Activated B cell treated with CpG ODN at 0.5 μM for 24 hours (primary cell): ENCODE measurements at regions not wholly inside any gene's neighbourhood (a gene's known extent, or its start where the extent isn't known, plus 50 kb on each side); places are given as distances from the start of the nearest gene placed in this dataset.

Source experiments
- ATAC-seq: fragments of 200-7000 bp; cut with Tn5 transposase; one replicate; pipeline ENCODE4 v1.10.0; 2021; ENCODE audit warnings: low read depth, mild to moderate bottlenecking, moderate library complexity
- CTCF ChIA-PET: fragments of 350-600 bp; sonication (Branson Sonifier 250); formaldehyde crosslinking; loops from one replicate; lab custom pipeline; 2021; ENCODE audit warnings: antibody characterized with exemption; lab: Charles Lee
- POLR2A ChIA-PET: fragments of 350-600 bp; sonication (Branson Sonifier 250); formaldehyde crosslinking; loops from one replicate; lab custom pipeline; 2021; ENCODE audit warnings: antibody characterized with exemption; lab: Charles Lee
- DNase-seq: peaks from one replicate; pipeline ENCODE4 v3.0.0; 2022
- H3K27ac Mint-ChIP-seq: one replicate; pipeline ENCODE4 v1.8.0; 2020; ENCODE audit warnings: mixed read lengths
- H3K27me3 Mint-ChIP-seq: one replicate; pipeline ENCODE4 v1.8.0; 2021; ENCODE audit warnings: mixed read lengths
- H3K36me3 Mint-ChIP-seq: one replicate; pipeline ENCODE4 v1.8.0; 2021; ENCODE audit warnings: low read depth, mixed read lengths
- H3K4me1 Mint-ChIP-seq: one replicate; pipeline ENCODE4 v1.8.0; 2021; ENCODE audit warnings: mixed read lengths
- H3K4me3 Mint-ChIP-seq: one replicate; pipeline ENCODE4 v1.8.0; 2020; ENCODE audit warnings: mild to moderate bottlenecking, mixed read lengths
- H3K9me3 Mint-ChIP-seq: one replicate; pipeline ENCODE4 v1.8.0; 2020; ENCODE audit warnings: mixed read lengths
- CTCF ChIP-seq: fragments of 200-600 bp; IDR thresholded peaks from one replicate; pipeline ENCODE4 v1.8.0; 2022; ENCODE audit warnings: antibody characterized with exemption, mild to moderate bottlenecking
- intact Hi-C: fragments of 100-400 bp; cut with micrococcal nuclease; formaldehyde crosslinking; loops from one replicate; pipeline ENCODE4 v1.15.1; 2024

GRCh38 chr17:53630638-53631037 lies 192.1 kb upstream of the KIF2B start:
- Mint-ChIP-seq H3K27me3 (no peaks in the 10 kb centered on the region), H3K27ac (no peak overlapping the region), H3K36me3 (no peaks in the 10 kb centered on the region), H3K4me1 (no peaks in the 10 kb centered on the region), H3K4me3 (no peak overlapping the region), H3K9me3 (peaks cover 15% of the 10 kb centered on the region)
- DNase-seq = no peak
- no peak for TF ChIP-seq CTCF
- ATAC-seq = no peak
- intact Hi-C loops = no loop called here
- ChIA-PET POLR2A (no interaction called here), CTCF (no interaction called here)

- H3K4me3 Mint-ChIP-seq = no peak overlapping the region
- ChIA-PET CTCF (no interaction called here), POLR2A (no interaction called here)
- no peaks in the 10 kb centered on the region for H3K27me3 Mint-ChIP-seq
- TF ChIP-seq CTCF = no peak
- H3K36me3 Mint-ChIP-seq = no peaks in the 10 kb centered on the region
- no peak for DNase-seq
- H3K9me3 Mint-ChIP-seq = peaks cover 15% of the 10 kb centered on the region
- ATAC-seq = no peak
- H3K4me1 Mint-ChIP-seq = no peaks in the 10 kb centered on the region
- intact Hi-C loops = no loop called here
- H3K27ac Mint-ChIP-seq = no peak overlapping the region
Observed at GRCh38 chr17:53630115-53630514, 192.6 kb upstream of the KIF2B start.

- peaks cover 9% of the 10 kb centered on the region for H3K9me3 Mint-ChIP-seq
- CTCF ChIA-PET = no interaction called here
- no peaks in the 10 kb centered on the region for H3K27me3 Mint-ChIP-seq
- no peaks in the 10 kb centered on the region for H3K4me1 Mint-ChIP-seq
- DNase-seq (no peak), ATAC-seq (no peak)
- no peak overlapping the region for H3K27ac Mint-ChIP-seq
- H3K4me3 Mint-ChIP-seq = no peak overlapping the region
- intact Hi-C loops = no loop called here
- H3K36me3 Mint-ChIP-seq = no peaks in the 10 kb centered on the region
- POLR2A ChIA-PET = no interaction called here
- no peak for TF ChIP-seq CTCF
Observed at GRCh38 chr17:53629188-53629587, 193.5 kb upstream of the KIF2B start.

GRCh38 chr17:53628011-53628410 lies 194.7 kb upstream of the KIF2B start:
- Mint-ChIP-seq H3K4me3 (no peak overlapping the region), H3K4me1 (no peaks in the 10 kb centered on the region), H3K9me3 (peaks cover 5% of the 10 kb centered on the region), H3K27me3 (no peaks in the 10 kb centered on the region), H3K36me3 (no peaks in the 10 kb centered on the region), H3K27ac (no peak overlapping the region)
- ATAC-seq = no peak
- CTCF ChIA-PET = no interaction called here
- POLR2A ChIA-PET = no interaction called here
- intact Hi-C loops = no loop called here
- no peak for TF ChIP-seq CTCF
- no peak for DNase-seq

GRCh38 chr17:53627511-53627910 lies 195.2 kb upstream of the KIF2B start:
- POLR2A ChIA-PET = no interaction called here
- H3K4me1 Mint-ChIP-seq = no peaks in the 10 kb centered on the region
- no peaks in the 10 kb centered on the region for H3K36me3 Mint-ChIP-seq
- intact Hi-C loops = no loop called here
- ATAC-seq = no peak
- no peak for TF ChIP-seq CTCF
- H3K9me3 Mint-ChIP-seq = peaks cover 5% of the 10 kb centered on the region
- CTCF ChIA-PET = no interaction called here
- H3K4me3 Mint-ChIP-seq = no peak overlapping the region
- no peak for DNase-seq
- no peaks in the 10 kb centered on the region for H3K27me3 Mint-ChIP-seq
- no peak overlapping the region for H3K27ac Mint-ChIP-seq
